G401 (cell line): ENCODE measurements at regions not wholly inside any gene's neighbourhood (a gene's known extent, or its start where the extent isn't known, plus 50 kb on each side); places are given as distances from the start of the nearest gene placed in this dataset.

Experiments
- DNase-seq: peaks from one replicate; pipeline ENCODE4 v3.0.0-alpha.2; 2015; ENCODE audit warnings: low spot score
- in situ Hi-C: cut with HindIII; loops from 2 replicates; pipeline ENCODE4 v1.10.0; 2016; ENCODE audit warnings: low sequenced_read_pairs, mixed read lengths

DNA sequence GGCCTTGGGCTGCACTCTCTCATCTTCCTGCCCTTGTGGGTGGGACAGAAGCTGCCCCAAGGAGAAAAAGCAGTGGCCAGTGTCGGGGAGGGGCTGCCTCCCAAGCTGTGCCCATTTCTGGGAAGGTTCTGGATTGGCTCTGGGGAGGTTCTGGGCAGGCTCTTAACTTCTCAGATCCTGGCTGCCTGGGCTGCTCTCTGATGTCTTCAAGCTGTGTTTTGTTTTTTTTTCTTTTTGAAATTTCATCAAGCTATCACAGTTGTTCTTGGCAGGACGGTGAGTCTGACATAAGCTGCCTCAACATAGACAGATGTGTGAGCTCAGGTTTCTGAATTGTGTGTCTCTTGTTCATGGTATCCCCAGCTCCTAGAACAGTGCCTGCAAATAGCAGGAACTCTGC, 1032.0 kb downstream of the BRD1 start:
- DNase-seq, result no peak
- in situ Hi-C loops, result no loop called here

DNA sequence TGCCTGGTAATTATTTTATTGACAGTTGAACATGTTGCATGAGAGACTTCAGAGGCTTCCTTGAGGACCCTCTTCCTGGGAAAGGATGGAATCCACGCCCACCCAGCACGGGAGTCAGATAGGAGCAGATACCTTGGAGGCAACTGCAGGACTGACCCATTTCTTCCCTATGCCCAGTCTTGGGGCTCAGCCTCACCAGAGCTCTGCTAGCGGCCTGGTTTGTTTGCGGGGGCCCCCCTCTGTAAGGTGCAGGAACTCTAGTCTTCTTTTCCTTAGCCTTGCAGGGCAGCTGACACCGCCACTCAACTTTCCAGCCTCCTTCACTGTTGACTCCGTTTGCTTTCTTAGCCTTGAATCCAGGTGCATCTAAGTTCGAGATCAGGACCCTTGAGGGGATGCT, 1032.8 kb downstream of the BRD1 start:
- in situ Hi-C loops, result no loop called here
- DNase-seq, result no peak

DNA sequence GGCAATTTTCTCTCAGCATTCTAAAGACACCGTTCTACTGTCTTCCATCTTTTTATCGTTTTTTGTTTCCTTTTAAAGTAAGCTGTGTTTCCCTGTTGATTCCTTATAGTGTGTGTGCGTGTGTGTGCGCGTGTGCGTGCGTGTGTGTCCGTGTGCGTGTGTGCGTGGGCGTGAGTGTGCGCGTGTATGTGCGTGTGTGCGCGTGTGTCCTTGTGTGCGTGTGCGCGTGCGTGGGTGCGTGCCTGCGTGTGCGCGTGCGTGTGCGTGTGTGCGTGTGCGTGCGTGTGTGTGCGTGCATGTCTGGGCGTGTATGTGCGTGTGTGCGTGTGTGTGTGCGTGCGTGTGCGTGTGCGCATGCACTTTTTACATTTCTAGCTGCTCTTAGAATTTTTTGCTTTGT, 1033.7 kb downstream of the BRD1 start:
- DNase-seq, result no peak
- in situ Hi-C loops, result no loop called here

DNA sequence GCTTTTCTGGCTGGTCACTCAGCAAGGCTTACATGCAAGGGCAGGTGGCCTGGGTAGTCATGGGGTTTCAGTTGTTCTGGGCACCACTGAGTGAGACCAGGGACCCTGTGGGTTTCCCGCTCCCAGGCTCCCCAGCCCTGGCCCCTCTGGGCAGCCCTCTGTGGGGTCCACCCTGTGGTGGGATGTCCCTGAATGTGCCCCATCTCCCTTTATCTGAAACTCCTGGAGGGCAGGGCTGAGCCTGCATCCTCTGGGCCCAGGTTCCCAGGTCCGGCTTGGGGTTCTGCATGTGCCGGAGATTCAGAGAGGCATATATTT, 1041.0 kb downstream of the BRD1 start:
- peak; percentile 13 for DNase-seq
- in situ Hi-C loops, result no loop called here

DNA sequence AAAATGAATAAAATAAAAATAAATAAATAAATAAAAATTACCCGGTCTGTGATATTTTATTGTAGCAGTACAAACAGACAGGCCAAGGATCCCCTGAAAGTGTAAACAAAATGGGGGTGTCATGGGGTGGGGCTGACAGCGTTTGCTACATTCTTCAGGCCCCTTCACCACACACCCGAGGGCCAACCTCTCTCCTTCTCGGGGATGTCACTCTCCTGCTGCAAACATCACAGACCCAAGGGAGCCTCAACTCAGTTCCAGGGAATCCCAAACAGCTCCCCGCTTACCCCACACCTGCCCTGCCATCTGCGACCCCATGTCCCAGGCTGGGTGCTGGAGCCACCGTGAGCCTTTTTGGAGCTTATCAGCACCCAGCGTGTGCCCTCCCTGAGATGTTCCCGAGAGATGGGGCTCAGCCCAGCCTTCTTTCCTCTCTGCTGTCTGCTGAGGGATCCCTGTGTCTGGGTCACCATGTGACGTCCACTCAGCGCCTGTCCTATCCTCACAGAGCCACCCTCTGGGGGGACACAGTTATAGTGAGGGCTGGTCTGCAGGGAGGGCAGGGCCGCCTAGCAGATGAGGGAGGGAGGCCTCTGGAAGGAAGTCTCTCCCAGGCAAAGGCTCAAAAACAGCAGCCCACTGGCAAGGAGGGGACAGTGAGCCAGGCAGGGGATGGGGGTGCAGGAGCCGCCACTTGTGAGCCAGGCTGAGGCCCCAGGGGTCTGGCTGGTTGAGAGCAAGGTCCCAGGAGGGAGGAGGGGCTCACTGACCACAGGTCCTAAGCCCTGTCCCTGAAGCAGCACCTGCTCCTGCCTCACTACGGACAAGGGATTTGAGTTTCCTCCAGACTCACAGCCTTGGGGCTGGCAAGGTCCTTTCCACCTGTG, 1041.6 kb downstream of the BRD1 start:
- in situ Hi-C loops, result no loop called here
- no peak for DNase-seq

DNA sequence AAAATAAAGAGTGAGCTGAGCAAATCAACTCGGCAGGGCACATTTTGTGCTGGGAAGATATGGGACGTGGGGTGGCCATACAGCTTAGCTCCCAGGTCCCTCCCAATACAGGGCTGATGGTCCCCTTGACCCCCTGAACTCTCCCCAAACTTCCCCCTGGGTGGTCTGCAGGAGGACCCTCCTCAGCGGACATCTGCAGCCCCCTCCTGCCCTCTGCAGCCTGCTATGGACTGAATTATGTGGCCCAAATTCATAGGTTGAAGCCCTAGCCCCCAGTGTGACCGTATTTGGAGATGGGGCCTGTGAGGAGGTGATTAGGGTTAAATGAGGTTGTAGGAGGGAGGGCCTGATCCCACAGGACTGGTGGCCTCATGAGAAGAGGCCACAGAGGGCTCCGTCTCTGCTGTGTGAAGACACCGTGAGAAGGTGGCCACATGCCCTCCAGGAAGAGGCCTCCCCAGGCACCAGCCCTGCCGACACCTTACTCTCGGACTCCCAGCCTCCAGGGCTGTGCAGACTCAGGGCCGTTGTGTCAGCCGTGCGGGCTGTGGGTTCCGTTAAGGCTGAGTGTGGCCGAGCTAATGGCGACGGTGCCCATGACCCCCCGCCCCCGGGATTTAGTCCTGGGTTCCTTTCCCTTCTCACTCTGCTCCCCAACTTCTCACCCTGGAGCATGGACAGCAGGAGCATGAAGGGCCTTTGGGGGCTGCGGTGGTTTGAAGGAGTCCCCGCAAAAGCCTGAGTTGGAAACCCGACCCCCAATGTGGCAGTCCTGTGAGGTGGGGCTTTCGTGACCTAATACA, 1042.8 kb downstream of the BRD1 start:
- no peak for DNase-seq
- in situ Hi-C loops, result no loop called here

DNA sequence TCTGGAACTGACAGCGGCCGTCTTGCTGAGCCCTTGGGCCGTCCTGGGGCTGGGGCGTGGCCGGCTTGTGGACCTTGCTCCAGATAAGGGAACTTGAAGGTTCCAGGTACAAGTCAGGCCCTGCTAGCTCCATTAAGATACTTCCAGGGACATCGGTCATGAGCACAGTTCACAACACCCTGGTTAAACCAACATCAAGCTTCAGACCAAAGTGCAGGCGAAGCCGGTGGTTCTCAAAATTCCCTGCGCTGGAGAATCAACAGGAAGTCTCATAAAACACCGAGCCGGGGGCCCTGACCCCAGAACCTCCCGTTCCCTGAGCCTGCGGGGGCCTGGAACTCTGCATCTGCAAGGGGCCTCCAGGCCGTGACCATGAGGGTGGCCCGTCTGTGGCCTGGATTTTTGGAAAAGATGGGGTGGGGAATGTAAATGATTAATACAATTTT, 1043.8 kb downstream of the BRD1 start:
- no peak for DNase-seq

DNA sequence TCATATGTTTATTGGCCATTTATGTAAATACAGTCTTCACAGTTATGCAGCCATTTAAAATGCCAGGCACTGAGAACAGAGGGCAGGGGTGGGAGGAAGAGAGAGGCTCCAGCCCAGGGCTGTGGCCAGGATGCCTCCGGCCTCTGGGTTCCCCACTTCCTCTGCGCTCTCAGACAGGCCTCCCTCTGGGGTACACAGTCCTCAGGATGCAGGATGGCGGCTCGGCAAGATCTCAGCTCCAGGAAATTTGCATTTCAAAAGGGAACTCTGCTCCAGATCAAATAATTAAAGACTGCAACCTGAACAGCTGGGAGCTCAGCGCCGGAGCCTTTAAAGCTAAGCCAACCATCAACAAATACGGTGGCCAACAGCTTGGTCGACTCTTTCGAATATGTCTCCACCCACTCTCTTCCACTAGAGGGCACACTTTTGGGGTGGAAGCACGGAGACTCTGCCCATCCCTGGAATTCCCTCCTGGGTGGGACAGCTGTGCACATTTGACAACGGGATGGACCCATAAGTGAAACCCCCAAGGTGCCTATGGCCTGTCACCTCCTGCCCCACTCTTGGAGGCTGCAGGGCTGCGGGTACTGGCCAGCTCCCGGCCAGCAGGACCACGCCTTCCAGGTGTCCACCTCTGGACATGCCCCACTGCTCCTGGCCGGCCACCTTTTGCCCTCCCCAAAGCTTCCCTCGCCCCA, 1044.7 kb downstream of the BRD1 start:
- no peak for DNase-seq
- in situ Hi-C loops, result no loop called here

More for the DNA sequence above, 1043.8 kb downstream of the BRD1 start:
- in situ Hi-C loops, result no loop called here

DNA sequence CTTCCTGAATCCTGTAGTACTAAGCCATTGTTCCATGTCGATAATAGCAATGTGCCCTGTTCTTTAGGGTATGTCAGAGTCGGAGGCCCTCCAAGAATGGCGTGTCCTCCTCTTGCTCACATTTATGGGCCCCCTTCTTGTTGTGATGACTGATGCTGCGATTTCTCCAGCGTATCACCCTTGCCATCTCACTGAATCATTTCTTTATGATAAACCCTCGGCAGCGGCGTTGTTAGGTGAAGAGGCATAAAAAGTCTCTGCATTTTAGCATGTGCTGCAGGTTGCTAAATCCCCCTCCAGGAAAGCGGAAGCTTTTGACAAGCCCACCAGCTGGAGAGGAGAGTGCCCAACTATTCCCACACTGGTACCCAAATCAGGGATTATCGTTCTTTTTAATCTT, 1045.3 kb downstream of the BRD1 start:
- in situ Hi-C loops, result no loop called here
- no peak for DNase-seq

DNA sequence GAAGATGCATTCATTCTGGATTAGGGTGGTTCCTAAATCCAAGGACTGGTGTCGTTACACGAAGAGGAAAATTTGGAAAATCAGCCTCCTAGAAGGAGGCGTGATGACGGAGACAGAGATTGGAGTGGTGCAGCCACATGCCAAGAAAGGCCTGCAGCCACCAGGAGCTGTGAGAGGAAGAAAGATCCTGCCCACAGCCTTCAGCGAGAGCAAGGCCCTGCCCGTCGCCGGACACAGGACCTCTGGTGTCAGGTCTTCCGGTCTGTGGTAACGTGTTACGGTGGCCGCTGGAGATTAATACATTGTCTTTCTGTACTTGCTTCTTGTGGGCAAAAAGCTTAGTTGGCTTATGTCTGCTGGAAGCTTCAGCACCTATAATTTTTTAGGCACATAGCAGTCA, 1045.8 kb downstream of the BRD1 start:
- in situ Hi-C loops, result no loop called here

DNA sequence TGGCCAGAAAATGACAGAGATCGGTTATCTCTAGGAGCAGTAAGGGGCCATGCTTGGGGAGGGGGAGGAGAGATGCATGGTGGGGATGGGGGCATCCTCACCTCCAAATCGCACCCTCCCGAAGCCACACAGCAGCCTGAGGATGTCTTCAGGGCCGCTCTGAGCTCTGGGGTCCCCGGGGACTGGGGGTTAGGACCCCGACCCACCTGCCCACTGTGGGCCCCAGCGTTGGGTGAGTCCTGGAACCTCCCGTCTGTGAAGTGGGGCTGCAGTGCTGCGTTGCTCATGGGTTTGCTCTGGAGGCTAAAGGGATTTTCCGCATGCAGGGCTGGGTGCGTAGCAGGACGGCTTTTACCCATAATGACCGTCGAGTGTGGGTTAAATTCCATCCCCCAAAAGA, 1046.3 kb downstream of the BRD1 start:
- no peak for DNase-seq
- in situ Hi-C loops, result no loop called here

More for the DNA sequence above, 1045.8 kb downstream of the BRD1 start:
- no peak for DNase-seq

DNA sequence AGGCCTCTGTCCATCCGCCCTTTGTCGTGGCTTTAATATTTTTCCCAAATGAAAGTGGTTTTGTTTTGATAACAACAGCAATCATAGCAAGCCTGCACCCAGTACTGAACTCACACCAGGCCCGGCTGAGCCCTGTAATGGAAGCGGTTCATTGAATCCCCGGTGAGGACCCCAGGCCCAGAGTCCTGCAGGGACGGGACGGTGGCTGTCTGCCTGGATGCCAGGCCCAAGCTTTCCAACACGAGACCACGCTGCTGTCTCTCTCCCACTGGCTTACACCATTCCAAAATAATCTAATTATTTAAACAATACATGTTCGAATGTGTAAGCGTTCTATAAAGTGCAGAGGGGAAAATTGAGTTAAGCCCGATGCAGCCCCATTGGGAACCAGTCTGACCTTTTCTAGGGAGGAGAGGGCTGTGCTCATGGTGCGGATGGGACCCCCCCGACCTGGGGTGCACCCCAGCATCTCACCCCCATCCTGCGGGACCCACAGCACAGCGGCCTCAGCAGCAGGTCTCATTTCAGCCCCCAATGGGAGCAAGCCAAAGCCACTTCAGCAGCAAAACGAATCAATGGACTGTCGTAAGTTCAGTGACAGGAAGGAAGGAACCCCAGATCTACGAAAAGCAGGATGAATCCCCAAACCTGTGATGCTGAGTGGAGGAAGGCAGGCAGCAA, 1046.9 kb downstream of the BRD1 start:
- DNase-seq, result no peak
- in situ Hi-C loops, result no loop called here

DNA sequence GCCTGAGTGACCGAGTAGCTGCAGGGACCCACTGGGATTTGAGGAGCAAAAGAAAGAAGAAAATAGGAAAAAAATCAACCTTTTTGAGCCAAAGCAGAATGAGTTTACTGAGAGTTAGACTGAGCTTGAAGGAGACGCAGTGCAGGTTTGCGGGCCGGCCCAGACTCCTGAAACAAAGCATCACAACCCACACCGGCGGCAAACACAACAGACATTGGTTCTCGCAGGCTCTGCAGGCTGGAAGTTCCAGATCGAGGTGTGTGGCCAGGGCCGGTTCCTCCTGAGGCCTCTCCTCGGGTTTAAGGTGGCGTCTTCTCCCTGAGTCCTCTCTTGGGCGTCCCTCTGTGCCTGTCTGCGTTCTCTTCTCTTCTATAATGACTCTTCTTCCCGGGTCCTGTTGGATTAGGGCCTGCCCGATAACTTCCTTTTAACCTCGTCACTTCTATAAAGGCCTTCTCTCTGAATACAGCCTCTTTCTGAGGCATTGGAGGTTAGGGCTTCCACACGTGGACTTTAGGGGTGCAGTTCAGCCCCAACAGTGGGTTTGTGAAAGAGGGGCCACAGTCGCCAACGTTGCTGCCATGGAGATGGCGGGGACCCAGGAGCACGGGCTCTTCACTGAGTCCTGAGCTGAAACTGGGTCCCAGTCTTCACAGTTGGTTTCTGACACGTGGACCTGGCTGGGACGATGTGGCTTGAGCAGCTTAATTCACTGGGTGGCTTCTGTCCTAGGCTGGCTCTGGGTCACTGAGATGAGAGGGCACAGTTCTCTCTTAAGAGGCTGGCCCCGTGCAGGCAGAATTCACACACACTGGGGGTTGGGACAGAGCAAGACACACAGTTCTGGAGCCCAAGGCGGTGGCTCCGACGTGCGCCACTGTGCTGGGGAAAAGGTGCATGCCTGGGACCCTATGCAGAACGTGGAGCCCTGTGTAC, 1047.7 kb downstream of the BRD1 start:
- DNase-seq, result no peak
- in situ Hi-C loops, result no loop called here

DNA sequence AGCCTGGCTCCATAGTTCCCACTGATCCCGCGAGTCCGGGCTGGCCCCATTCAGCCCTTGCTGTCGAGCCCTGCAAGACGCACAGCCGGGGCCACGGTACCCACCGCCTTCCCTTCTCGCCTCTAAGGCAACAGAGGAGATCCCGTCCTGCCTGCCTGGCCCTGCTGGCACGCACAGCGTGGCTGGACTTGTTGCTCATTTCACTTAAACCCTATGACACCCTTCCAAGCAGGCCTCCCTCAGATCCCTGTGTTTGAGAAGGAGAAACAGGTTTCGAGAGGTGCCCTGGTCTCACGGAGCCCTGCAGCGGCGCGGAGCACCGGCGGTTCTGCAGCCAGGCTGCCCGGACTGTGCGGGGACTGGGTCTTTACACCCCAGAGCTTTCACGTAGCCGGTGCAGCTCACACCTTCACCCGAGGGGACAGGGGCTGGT, 1048.4 kb downstream of the BRD1 start:
- DNase-seq, result no peak
- in situ Hi-C loops, result no loop called here

DNA sequence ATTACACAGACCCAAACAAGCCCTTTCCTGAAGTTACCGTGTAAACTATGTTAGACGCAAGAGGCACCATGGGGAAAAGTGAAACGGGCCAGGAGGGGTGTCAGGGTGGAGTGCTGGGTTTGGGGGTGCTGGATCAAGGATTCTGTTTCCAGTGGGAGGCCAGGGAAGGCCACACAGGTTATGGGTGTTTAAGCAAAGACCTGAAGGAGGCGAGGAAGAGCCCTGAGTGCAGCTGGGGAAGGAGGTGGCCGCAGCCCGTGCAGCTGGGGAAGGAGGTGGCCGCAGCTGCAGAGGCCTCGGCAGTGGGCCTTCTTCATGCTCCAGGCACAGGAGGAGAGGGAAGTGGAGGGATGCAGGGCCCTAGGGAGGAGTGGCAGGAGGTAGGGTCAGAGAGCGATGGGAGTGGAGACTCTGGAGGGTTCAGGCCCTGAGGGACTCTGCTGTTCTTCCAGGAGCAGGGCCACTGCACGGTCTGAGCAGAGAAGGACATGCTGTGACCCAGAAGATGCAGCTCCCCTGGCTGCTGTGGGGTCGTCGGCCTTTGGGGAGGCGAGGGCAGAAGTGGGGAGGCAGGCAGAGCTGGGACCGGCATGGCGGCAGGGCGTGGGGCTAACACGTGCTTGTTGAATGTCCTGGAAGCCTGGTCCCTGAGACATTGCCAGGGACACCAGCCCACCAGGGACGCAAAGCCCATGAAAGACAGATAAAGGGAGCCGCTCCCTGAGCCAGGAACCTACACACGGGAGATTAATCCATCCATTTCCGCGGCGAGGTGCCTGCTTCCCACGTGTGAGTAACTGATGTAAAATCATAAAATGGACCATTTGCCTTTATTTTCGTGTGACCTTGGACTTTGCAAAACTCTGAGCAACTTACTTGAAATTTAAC, 1049.1 kb downstream of the BRD1 start:
- DNase-seq, result no peak
- in situ Hi-C loops, result no loop called here

DNA sequence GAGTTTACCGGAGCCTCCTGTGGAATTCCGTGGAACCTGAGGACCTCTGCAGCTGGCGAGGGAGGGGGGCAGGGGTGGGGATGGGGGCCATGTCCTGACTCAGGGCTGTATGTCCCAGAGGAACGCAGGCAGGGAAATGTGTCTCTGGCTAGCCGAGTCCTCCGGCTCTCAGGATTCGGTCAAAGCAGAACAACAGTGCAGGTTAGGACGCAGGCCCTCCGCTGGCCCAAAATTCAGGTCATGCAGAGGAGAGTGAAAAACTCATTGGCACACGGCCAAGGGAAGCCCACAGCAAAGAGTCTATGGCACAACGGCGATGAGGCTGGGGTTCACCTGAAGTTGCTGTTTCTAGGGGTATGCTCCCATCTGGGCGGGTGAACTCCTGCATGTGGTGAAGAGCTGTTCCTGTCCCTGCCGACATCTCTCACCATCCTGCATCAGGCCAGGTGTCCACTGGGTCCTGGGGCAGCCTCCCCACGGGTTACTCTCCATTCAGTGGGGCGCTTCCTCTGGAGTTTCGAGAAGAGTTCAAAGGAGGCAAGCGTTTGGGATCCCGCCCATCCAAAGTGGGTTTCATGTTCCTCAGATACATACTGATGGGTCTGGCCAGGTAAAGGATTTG, 1055.3 kb downstream of the BRD1 start:
- DNase-seq, result no peak
- in situ Hi-C loops, result no loop called here

DNA sequence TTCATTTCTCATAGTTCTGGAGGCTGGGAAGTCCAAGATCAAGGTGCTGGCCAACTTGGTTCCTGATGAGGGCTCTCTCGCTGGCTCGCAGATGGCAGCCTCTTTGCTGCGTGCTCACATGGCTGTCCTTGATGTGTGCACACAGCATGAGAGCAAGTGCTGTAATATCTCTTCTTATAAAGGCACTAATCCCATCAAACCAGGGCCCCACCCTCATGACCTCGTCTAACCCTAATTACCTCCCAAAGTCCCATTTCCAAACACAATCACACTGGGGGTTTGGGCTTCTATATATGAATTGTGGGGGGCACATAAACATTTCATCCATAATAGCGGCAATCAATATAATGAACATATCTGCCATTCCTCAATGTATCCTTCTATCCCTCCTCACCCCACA, 1062.1 kb downstream of the BRD1 start:
- in situ Hi-C loops, result no loop called here
- no peak for DNase-seq
